ENCODE measurements at regions not wholly inside any gene's neighbourhood (a gene's known extent, or its start where the extent isn't known, plus 50 kb on each side); places are given as distances from the start of the nearest gene placed in this dataset.

- TF ChIP-seq ZNF274 (IDR thresholded peaks at IDR 0.05; ENCODE audit: low read depth, low read length) (no peak), SUZ12 (IDR thresholded peaks at IDR 0.05; ENCODE audit: extremely low read depth, insufficient read depth, insufficient read length) (no peak)
Observed at GRCh38 chr20:51871943-51872342, 69.6 kb upstream of the SALL4 start.

Data from NT2/D1 (cell line).